Endodermal cell (in vitro differentiated cells): ENCODE measurements at regions not wholly inside any gene's neighbourhood (a gene's known extent, or its start where the extent isn't known, plus 50 kb on each side); places are given as distances from the start of the nearest gene placed in this dataset.

Source experiments
- DNase-seq: peaks from one replicate; pipeline ENCODE4 v3.0.0-alpha.2; 2017
- H3K27ac ChIP-seq: 2 replicates; pipeline ENCODE4 v1.5.1; 2013; ENCODE audit warnings: mild to moderate bottlenecking, low read depth, low read length, moderate library complexity
- H3K27me3 ChIP-seq: 2 replicates; pipeline ENCODE4 v1.6.1; 2013; ENCODE audit warnings: mild to moderate bottlenecking, low read length, moderate library complexity; ENCODE audit not compliant: insufficient read depth, control insufficient read depth, poor library complexity, severe bottlenecking
- H3K36me3 ChIP-seq: 2 replicates; pipeline ENCODE4 v1.7.0; 2013; ENCODE audit warnings: mild to moderate bottlenecking, low read length, moderate library complexity; ENCODE audit not compliant: control insufficient read depth, insufficient read depth
- H3K4me1 ChIP-seq: one replicate; pipeline ENCODE4 v1.7.0; 2013; ENCODE audit warnings: low read length; ENCODE audit not compliant: control insufficient read depth, insufficient read depth
- H3K4me3 ChIP-seq: 2 replicates; pipeline ENCODE4 v1.5.1; 2013; ENCODE audit warnings: mild to moderate bottlenecking, low read length, moderate library complexity
- H3K9ac ChIP-seq: 2 replicates; pipeline ENCODE4 v1.6.1; 2013; ENCODE audit warnings: mild to moderate bottlenecking, low read length, moderate library complexity; ENCODE audit not compliant: poor library complexity, severe bottlenecking; ENCODE audit errors: extremely low read depth
- H3K9me3 ChIP-seq: 2 replicates; pipeline ENCODE4 v1.6.1; 2013; ENCODE audit warnings: mild to moderate bottlenecking, low read length, moderate library complexity; ENCODE audit not compliant: control insufficient read depth
- H3K27ac Mint-ChIP-seq: 2 replicates; pipeline ENCODE4 v1.8.0; 2020; ENCODE audit warnings: mixed read lengths
- H3K27me3 Mint-ChIP-seq: 2 replicates; pipeline ENCODE4 v1.8.0; 2021; ENCODE audit warnings: mild to moderate bottlenecking, mixed read lengths; ENCODE audit not compliant: insufficient read depth
- H3K36me3 Mint-ChIP-seq: 2 replicates; pipeline ENCODE4 v1.8.0; 2020; ENCODE audit warnings: low read depth, mixed read lengths
- H3K4me1 Mint-ChIP-seq: 2 replicates; pipeline ENCODE4 v1.8.0; 2020; ENCODE audit warnings: mixed read lengths
- H3K4me3 Mint-ChIP-seq: 2 replicates; pipeline ENCODE4 v1.8.0; 2020; ENCODE audit warnings: mild to moderate bottlenecking, moderate library complexity, mixed read lengths
- H3K9me3 Mint-ChIP-seq: 2 replicates; pipeline ENCODE4 v1.8.0; 2020; ENCODE audit warnings: mild to moderate bottlenecking, mixed read lengths
- WGBS, 2 experiments: methylation state at CpG; one replicate each; pipeline versions ENCODE4 v1.1.5 to v1.1.7; 2013; ENCODE audit warnings: missing lambda C conversion rate in 2 of 2, mixed read lengths in 1 of 2; ENCODE audit not compliant: insufficient coverage in 1 of 2, insufficient read length in 1 of 2; 5-methylcytosine and 5-hydroxymethylcytosine counted together
- TF ChIP-seq, protein P1 (sequence below): fragments of 200-600 bp; sonication (generic); conservative IDR thresholded peaks from 2 replicates; pipeline ENCODE4 v1.5.0; 2021; ENCODE audit warnings: antibody characterized with exemption, mild to moderate bottlenecking

DNA sequence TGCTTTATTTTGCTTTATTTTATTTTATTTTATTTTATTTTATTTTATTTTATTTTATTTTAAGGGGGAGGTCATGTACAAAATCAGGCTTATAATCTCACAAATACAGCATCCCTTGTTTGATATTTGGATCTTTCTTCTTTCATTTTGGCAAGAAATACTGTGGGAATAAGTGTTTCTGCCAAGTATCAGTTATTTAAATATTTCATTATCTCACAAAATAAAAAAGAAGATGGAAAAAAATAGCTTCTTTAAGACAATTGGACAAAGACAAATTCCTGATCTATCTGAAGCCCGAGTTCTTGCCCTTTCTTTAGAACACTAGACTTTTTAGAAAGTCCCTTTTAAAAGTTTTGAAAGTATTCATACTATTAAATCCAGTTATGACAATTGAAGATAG, 560.5 kb upstream of the ZEB2 start:
- Histone ChIP-seq H3K27me3 (no peaks in the 10 kb centered on the region), H3K9ac (no peak overlapping the region), H3K36me3 (no peaks in the 10 kb centered on the region), H3K4me3 (no peak overlapping the region), H3K4me1 (no peaks in the 10 kb centered on the region), H3K9me3 (no peaks in the 10 kb centered on the region), H3K27ac (no peak overlapping the region)
- H3K9me3 Mint-ChIP-seq: no peaks in the 10 kb centered on the region
- no peaks in the 10 kb centered on the region for H3K4me1 Mint-ChIP-seq
- H3K4me3 Mint-ChIP-seq: no peak overlapping the region
- no peak for DNase-seq
- WGBS, 2 experiments: 83 to 100% methylated on average over 1 of the region's 1 CpG
- H3K36me3 Mint-ChIP-seq: no peaks in the 10 kb centered on the region
- no peaks in the 10 kb centered on the region for H3K27me3 Mint-ChIP-seq
- H3K27ac Mint-ChIP-seq: no peak overlapping the region
- TF ChIP-seq, protein P1, sequence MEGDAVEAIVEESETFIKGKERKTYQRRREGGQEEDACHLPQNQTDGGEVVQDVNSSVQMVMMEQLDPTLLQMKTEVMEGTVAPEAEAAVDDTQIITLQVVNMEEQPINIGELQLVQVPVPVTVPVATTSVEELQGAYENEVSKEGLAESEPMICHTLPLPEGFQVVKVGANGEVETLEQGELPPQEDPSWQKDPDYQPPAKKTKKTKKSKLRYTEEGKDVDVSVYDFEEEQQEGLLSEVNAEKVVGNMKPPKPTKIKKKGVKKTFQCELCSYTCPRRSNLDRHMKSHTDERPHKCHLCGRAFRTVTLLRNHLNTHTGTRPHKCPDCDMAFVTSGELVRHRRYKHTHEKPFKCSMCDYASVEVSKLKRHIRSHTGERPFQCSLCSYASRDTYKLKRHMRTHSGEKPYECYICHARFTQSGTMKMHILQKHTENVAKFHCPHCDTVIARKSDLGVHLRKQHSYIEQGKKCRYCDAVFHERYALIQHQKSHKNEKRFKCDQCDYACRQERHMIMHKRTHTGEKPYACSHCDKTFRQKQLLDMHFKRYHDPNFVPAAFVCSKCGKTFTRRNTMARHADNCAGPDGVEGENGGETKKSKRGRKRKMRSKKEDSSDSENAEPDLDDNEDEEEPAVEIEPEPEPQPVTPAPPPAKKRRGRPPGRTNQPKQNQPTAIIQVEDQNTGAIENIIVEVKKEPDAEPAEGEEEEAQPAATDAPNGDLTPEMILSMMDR: no peak

DNA sequence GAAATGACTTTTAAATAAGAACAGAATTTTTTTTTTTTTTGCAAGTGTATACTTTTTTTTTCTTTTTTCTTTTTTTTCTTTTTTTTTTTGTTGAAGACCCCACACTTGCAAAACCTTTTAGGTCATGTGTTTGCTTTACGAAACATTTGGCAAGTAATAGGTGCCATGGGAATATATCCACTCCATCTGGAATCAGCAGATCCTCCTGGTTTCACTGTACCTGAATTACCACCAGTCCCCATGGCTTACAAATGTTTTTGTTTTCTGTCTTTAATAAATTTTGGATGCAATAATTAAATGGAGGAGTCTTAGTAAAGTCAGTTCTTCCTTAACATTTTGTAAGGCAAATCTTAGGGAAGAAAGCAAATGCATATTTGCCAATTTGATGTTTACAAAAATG, 559.7 kb upstream of the ZEB2 start:
- no peak overlapping the region for H3K27ac ChIP-seq
- TF ChIP-seq, protein P1: no peak
- DNase-seq: no peak
- no peaks in the 10 kb centered on the region for H3K36me3 ChIP-seq
- H3K9ac ChIP-seq: no peak overlapping the region
- Mint-ChIP-seq H3K27ac (no peak overlapping the region), H3K9me3 (no peaks in the 10 kb centered on the region), H3K36me3 (no peaks in the 10 kb centered on the region), H3K4me1 (no peaks in the 10 kb centered on the region), H3K4me3 (no peak overlapping the region), H3K27me3 (no peaks in the 10 kb centered on the region)
- no peaks in the 10 kb centered on the region for H3K9me3 ChIP-seq
- H3K4me3 ChIP-seq: no peak overlapping the region
- no peaks in the 10 kb centered on the region for H3K27me3 ChIP-seq
- WGBS, 2 experiments: 89% methylated on average over 1 of the region's 1 CpG; no CpG with 5 or more reads in 1 of the 2 experiments
- H3K4me1 ChIP-seq: no peaks in the 10 kb centered on the region

DNA sequence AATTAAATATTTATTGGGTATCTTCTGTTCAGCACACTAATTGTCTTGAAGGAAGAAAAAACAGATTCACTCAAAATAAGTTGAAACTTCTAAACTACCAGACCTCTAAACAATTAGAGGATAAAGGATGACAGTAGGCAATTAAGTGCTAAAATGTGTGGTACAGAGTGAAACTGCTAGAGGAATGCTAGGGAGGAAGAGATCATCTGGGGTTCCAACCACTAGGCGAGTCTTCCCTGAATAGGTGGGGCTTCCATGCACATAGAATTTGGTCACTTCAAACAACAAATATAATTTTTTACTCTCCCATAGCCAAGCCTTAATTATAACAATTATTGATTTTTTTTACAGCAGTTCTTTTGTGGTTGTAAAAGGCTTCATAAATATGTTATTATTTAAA, 559.0 kb upstream of the ZEB2 start:
- Mint-ChIP-seq H3K27me3 (no peaks in the 10 kb centered on the region), H3K9me3 (no peaks in the 10 kb centered on the region), H3K4me1 (no peaks in the 10 kb centered on the region), H3K36me3 (no peaks in the 10 kb centered on the region), H3K4me3 (no peak overlapping the region), H3K27ac (no peak overlapping the region)
- DNase-seq: no peak
- Histone ChIP-seq H3K9ac (no peak overlapping the region), H3K27me3 (no peaks in the 10 kb centered on the region), H3K9me3 (no peaks in the 10 kb centered on the region), H3K4me3 (no peak overlapping the region), H3K36me3 (no peaks in the 10 kb centered on the region), H3K4me1 (no peaks in the 10 kb centered on the region), H3K27ac (no peak overlapping the region)
- 71% methylated on average over 1 of the region's 1 CpG; no CpG with 5 or more reads in 1 of the 2 experiments for WGBS, 2 experiments
- TF ChIP-seq, protein P1: no peak
